HG02610 (cell line): ENCODE measurements at regions not wholly inside any gene's neighbourhood (a gene's known extent, or its start where the extent isn't known, plus 50 kb on each side); places are given as distances from the start of the nearest gene placed in this dataset.

Experiments
- ATAC-seq: cut with Tn5 transposase; IDR thresholded peaks from one replicate; pipeline ENCODE4 v1.9.1; 2021; ENCODE audit warnings: mild to moderate bottlenecking, moderate library complexity; ENCODE audit not compliant: unreplicated experiment

GRCh38 chr13:85742355-85742754 lies 56.9 kb downstream of the SLITRK6 start:
- no peak for ATAC-seq

GRCh38 chr13:85741017-85741416 lies 58.2 kb downstream of the SLITRK6 start:
- ATAC-seq, result no peak

DNA sequence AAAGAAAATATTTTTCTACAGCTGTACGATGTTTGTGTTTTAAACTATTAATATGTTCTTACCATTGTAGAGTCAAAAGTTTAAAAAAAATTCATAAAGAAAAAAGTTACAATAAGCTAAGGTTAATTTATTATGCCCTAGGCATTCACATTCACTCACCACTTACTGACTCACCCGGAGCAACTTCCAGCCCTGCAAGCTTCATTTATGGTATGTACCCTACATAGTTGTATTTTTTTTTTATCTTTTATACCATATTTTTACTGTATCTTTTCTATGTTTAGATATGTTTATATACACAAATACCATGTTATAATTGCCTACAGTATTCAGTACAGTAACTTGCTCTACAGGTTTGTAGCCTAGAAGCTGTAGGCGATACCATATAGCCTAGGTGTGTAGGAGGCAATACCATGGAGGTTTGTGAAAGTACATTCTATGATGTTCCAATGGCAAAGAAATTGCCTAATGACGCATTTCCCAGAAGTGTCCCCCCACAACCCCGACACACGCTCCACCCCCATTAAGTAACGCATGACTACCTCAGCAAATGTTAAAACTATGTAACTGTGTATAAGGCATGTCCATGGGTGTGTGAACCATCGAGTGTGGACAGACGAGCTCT lies 60.4 kb downstream of the SLITRK6 start:
- ATAC-seq, result no peak

GRCh38 chr13:85737952-85738351 lies 61.3 kb downstream of the SLITRK6 start:
- peak; percentile 61 for ATAC-seq

- no peak for ATAC-seq
Measured at GRCh38 chr13:85729296-85729695, 69.9 kb downstream of the SLITRK6 start.

- no peak for ATAC-seq
Measured at GRCh38 chr13:85728811-85729210, 70.4 kb downstream of the SLITRK6 start.

GRCh38 chr13:85725433-85725832 lies 73.8 kb downstream of the SLITRK6 start:
- ATAC-seq, result no peak

DNA sequence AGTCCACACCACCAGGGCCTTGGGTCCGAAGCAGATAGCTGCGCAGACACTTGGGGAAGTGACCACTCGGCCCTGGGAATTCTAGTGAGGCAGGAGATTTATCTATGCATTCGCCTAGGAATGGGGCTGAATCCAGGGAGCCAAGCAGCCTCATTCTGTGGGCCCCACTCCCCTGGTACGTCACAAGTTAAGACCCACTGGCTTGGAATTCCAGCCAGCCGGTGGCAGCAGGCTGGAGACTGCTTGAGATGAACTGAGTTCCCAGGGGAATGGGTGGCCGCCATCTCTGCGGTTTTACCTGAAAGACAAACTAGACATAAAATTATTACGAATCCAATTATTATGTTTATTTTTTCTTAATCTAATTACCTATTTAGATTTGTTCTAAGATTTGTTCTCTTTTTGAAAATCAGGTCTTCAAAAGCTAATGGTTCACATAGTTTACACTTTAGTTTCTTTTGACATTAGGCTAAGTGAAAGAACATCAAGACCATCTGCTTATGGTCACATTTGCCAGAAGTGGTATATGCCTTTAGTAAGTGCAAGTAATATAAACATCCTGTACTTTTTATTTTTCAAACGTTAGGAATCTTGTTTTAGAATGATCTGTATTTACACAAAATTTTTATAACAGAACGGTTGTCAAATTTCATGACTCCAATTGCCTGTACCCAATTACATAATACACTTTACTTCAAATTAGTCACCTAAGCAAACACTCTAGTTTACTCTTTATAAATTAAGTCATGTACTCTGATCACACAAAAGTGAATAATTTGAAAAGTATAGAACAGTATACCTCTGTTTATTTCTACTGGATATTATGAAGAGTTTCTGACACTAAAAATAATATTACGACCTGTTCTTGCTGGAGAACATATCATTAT lies 74.4 kb downstream of the SLITRK6 start:
- no peak for ATAC-seq

DNA sequence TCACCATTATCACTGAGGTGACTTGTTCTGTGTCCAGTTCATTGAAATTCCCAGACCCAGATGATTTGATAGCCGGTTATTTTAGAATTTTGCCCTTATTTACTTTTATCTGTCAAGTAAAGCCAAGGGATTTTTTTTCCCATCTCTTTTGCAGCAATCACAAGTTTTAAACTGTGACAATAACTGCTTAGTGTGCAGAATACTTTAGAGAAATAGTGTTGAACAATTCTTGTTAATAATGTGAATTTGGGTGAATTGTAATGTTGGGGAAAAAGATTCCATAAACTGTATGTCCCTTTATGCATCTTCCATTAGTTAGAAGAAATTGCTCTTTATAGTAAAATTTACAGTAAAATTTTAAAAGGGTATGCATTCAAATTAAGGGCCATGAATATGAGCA lies 79.5 kb downstream of the SLITRK6 start:
- no peak for ATAC-seq

DNA sequence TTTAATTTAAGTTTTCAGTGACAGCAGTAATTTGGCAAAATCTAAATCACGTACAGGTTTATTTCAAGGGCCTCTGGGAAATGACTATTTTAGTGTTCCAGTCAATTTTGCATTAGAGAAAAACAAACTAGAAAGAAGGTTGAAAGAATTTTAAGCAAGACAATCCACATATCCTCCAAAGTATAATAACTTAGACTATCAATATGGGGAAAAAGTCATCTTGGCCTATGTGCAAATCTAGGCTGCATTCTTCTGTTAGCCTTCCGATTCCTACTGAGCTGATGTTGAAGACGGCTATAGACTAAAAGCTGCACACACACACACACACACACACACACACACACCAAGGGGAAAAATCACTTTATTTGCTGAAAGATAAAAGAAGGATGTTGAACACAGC lies 81.3 kb downstream of the SLITRK6 start:
- ATAC-seq, result no peak

- ATAC-seq, result no peak
Measured at GRCh38 chr13:85710545-85710944, 88.7 kb downstream of the SLITRK6 start.

DNA sequence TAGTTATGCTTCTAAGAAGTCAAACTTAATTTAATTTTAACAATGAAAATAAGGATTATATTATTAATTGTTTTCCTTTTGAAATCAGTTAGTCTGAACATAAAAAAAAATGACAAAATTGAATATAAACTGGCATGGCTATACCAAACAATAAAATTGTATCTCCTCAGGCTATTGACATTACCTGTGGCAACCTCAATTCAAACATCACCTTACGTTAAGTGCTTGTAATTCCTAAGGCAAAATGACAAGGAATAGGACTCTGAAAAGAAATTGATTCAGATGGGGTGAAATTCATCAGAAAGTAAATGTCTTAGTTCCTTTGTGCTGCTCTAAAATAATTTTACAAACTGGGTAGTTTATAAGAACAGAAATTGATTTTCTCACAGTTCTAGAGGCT lies 89.5 kb downstream of the SLITRK6 start:
- ATAC-seq, result no peak

DNA sequence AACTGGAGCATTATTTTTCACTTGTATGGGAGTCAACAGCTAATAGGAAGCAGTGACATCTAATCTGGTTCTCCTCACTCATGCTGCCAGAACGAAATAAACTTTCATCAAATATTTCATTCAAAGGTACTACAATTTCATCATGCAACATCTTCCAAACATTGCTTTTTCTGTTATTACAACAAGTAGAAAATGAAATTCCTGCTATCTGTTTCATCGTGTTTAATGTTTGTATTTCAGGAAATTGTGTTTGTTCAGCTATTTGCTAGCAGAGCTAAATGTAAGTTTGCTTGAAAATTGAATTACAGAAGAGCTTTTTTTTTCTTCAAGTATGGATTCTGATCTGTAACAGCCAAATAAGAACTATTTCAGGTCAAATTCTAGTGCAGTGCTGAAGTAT lies 90.1 kb downstream of the SLITRK6 start:
- ATAC-seq, result no peak

GRCh38 chr13:85700906-85701305 lies 98.3 kb downstream of the SLITRK6 start:
- ATAC-seq, result no peak

DNA sequence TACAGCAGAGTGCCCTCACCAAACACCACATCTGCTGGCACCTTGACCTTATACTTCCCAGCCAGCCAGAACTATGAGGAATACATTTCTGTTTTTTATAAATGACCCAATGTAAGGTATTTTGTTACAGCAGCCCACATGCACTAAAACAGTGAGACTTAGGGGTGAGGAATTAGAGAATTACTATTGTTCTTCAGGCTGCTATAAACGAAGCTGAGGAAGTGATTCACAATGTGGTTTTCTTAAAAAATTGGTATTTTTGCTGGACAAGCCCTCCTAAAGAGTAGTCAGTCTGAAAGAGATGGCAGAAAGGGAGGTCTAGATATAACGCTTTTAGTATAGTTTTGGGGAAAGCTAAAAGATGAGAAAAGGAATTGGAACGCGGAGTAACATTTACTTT lies 101.0 kb downstream of the SLITRK6 start:
- ATAC-seq, result no peak

GRCh38 chr13:85694992-85695391 lies 104.2 kb downstream of the SLITRK6 start:
- no peak for ATAC-seq

GRCh38 chr13:85693889-85694511 lies 105.2 kb downstream of the SLITRK6 start:
- no peak for ATAC-seq

DNA sequence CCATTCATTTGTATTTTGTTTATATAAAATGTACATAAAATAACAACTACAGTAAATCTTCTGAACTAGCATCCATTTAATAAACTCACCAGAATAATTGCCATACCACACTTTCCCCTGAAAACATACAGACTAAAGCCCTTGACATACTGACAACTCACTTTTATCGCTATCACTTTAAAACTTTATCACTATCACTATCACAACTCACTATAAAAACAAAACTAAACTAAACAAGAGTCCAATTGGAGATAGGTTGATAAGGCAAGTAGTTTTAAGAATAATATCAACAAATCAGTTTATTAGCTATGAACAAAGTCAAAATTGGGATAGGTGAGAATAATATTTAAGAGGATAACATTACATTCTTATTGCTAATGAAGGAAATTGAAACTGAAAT lies 108.9 kb downstream of the SLITRK6 start:
- ATAC-seq, result no peak

GRCh38 chr13:85685436-85685835 lies 113.8 kb downstream of the SLITRK6 start:
- ATAC-seq, result no peak

DNA sequence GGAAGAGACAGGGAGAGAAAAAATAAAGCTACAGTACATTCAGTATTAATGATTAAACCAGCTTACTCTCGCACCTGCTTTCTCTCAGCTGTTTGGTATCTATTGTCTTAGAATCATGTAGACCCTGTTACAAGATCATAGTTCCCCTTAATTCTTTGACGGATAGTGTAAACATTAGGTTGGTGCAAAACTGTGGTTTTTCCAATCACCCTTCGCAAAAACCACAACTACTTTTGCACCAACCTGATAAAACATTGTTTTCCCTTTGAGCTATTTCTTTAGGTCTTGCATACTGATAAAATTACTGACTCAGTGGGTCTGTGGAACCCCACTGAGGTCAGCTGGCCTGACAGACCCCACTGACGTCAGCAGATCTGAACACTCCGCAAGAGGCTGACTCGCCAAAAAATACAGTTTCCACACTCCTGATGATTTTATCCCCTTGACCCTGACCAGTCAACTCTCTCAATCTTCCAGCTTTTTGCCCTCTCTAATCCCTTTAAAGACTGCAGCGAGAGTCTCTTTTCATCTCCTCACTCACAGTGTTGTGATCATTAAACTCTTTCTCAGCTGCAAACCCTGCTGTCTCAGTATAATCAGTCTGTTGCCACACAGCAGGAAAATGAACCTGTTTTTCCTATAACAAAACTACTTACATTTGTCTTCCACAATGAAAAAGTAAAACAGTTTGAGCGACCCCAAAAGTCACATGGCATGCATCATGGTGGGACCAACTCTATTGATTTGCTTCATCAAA lies 123.9 kb downstream of the SLITRK6 start:
- no peak for ATAC-seq

DNA sequence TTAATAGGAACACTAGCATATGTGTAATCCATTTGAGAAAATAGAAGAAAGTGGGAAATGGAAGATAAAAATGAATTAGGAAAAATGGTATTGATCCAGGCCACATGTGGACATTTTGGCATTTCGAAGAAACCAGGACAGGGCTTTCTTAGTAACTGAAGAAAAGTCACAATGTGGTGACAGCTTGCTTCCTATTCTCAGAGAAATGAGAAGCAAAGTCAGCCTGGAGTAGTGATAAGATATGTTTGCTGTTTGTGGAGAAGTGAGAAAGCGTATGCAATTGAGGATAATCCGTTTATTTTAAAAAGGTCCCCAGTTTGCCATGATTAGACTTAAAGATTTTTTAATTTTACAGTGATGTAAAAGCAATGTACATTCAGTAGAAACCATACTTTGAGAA lies 127.9 kb downstream of the SLITRK6 start:
- ATAC-seq, result no peak
